Stimulated activated CD4-positive, alpha-beta T cell treated with anti-CD3 and anti-CD28 coated beads, Interleukin-4, amount 100 ng/mL, for 48 hours (primary cell): ENCODE measurements at regions not wholly inside any gene's neighbourhood (a gene's known extent, or its start where the extent isn't known, plus 50 kb on each side); places are given as distances from the start of the nearest gene placed in this dataset.

Source experiments
- DNase-seq, 2 donors: peaks; one replicate each; pipeline ENCODE4 v3.0.0-alpha.2; 2020; ENCODE audit warnings: low read depth in 2 of 2

DNA sequence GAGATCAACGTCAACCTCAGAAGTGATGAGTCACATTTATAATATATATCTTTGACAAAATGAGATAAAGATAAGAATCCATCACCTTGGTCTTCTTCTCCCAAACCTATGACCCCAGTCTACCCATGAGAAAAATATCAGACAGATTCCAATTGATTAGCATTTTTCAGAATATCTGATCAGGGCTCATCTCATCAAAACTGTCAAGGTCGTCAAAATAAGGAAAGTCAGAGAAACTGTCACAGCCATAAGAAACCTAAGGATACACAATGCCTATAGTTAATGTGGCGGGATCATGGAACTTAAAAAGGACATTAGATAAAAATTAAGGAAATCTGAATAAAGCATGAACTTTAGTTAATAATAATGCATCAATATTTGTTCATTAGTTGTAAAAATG is 374.1 kb downstream of the FAT4 start:
- DNase-seq, result no peak

DNA sequence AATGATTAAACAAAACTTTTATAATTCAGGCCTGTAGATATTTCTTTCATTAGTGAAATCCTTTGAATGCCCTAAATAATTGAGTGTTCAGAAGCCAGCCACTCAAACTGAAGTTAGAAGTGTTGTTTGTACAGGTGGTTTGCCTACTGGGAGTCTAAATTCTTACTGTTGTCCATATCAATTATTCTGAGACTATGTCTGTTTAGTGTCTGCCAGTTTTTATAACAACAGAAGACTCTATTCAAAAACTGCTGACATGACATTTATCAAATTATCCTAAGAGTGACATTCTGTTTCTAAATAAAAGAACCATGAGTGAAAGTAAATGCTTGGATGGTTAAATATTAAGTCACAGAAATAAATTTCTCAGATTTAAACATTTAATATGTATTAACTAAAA is 375.1 kb downstream of the FAT4 start:
- DNase-seq, result no peak

DNA sequence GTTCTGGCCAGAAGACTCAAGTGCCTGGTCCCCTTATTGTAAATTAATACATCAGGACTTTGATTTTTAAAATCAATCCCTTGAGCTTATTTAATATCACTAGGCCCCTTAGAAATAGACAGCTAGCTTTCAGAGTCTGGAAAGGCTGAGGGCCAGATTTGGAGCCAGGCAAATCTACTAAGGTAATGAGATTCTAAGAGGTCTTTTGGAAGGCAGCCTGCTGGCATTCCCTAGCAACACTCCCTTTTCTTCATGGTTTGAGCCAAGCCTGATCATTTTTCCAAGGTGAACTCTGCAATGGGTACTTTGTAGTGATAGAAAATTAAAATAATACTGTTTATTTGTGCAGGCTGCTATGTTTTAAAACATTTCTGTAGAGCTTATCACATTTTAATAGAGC is 378.5 kb downstream of the FAT4 start:
- no peak for DNase-seq

DNA sequence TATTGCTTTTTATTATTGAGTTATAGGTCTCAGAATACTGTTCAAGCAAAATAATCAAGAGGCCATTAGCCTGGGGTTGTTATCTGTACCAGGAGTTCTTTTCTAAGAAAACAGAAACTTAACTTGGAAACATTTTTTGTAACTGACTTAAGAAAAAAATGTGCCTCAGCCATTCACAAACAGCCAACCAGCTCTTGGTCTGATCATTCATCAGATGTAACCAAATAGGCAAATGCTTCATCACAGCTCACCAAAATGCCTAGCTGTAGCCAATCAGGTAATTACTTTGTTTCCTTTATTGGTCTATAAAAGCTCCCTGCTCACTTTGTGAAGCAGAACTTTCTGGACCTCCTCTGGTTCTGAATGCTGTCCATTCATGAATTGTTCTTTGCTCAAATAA is 387.7 kb downstream of the FAT4 start:
- DNase-seq, result no peak

DNA sequence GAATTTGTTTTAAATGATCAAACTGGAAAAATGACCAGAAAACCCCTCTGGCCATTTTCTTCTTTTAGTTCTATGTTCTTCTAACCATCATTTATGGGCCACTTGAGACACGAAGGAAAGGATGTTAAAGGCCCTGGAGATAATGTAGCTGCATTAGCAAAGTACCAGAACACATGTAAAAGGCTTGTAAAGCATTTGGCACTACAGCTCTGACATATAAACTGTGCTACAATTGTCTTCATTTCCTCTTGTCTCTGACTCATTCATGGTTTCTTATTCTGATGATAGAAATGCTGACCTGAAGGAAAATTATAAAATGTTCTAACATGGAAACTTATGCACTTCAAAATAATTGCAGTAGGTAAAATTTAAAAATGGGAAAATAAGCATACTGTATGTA is 388.7 kb downstream of the FAT4 start:
- DNase-seq, result no peak

DNA sequence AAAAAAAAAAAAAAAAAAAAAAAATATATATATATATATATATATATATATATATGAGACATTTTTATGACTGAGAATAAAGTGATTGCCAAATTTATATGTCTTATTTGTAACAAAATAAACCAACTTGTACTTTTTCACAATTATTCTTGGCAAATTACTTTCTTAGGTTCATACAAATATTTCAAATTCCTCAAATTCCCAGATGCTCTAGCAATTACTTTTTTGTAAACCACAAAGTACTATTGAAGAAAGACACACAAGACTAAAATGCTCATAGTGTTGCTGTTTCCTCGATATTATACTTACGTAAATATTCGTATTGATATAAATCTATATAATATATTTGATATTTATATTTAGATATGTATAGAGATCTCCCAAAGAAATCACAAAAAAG is 390.0 kb downstream of the FAT4 start:
- no peak for DNase-seq

DNA sequence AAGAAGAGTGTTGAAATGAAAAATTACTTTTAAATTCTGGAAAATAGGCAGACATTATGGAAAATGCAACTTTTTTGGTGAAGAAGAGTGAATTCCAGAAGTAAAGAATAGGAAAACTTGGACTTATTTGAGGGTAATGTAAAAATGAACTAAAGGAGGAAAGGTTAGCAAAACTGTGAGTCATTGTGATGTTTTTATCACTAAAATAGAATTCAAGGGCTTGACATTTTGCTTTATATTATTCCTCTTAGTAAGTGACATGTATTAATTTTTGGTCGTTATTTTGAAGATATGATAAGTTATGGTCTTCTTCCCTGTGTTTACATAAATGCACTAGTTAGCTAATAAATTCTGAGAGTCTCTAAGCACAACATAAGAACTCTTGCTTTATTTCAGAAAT is 390.9 kb downstream of the FAT4 start:
- DNase-seq, result no peak

DNA sequence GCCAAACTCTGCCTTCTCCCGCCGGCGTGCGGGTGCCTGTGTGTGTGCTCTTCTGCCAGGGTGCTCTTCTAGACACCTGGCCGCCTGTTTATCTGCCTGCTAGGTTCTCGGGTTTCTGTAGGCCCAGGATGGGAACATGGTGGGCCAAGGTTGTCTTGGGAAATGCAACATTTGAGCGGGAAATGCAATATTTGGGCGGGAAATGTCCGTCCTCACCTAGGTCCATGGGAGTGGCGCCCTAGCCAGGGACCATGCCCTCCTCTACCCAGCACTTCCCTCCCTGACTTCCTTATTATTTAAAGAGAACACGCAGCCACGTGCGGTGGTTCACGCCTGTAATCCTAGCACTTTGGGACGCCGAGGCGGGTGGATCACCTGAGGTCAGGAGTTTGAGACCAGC is 392.6 kb downstream of the FAT4 start:
- no peak for DNase-seq

DNA sequence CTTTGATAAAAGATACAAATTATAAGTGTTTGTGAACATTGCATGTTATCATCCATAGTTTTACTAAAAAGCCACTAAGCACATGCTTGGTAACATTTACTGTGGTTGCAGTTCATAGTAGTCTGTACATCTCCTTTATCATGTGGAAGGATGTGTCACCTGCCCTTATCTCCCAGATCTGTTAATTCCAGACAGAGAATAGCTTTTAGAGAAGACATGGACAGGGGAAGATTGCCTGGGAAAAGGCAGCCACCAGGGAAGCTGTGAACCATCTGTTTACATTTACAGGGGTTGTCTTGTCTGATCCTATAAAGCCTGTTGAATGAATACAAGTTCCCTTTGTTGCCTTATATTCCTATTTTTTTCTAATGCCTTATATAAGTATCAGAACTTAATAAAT is 396.0 kb downstream of the FAT4 start:
- no peak for DNase-seq

DNA sequence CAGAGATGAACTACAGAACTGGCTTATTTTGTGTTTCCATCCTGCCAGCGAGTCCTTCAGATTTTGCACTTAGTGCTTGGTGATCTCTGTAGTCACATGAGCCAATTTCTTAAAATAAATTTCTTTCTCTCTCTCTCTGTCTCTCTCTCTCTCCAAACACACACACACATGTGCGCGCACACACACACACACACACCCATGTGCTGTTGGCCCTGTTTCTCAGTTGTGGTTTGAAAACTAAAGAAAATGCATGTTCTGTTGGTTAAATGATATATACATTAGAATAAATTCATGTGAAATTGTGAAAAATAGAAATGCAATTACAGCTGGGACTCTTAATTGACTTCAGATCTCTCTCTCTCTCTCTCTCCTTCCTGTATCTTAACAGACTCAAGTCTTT is 399.3 kb downstream of the FAT4 start:
- no peak for DNase-seq

DNA sequence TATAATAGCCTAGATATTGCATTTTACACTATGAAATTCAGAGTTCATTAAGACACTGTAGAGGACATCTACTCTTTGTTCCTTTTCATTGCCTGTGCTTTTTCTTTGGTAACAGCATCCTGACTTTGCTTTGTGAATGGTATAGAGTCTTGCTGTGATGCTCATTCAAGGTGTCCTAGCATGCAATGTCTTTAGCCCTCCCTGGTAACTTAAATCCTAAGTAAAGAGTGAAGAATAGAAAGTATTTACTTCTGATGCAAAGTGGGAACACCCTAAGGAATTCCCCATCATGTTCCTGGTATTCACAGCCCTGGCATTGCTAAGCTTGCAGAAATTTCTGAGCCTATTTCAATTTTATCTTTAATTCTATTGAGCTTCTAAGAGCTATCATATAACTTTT is 400.1 kb downstream of the FAT4 start:
- DNase-seq, result no peak

DNA sequence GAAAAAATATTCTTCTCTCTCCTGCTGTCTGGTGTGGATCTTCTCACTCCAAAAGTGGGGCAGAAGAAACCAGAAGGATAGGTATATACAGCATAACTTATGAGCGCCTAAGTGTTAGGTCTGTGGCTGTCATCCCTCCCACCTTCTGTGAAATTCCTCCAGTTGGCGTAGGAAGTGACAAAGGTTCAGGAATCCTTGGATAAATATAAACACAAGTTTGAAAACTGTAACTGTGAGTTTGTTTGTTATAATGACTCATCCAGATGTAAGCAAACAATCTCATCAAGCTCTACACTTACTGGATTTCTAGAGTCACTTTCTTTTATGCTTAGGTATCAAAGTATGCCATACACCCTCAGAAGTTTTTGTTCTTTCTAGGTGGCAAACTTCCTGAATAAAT is 405.2 kb downstream of the FAT4 start:
- no peak for DNase-seq

DNA sequence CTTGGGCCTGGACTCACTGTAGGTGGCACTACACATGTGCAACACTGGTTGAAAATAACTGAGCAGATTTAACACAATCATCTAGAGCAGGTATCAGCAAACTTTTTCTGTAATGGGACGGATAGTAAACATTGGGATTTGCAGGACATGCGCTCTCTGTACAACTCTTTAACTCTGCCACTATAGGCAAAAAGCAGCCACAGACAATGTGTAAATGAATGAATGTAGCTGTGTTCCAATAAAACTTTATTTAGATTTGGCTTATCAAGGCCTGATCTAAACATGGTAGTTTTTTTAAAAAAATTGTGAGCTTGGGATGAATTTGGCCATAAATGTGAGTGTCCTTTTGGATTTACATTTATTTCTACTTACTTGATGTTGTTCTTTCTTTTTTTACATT is 407.3 kb downstream of the FAT4 start:
- DNase-seq, result no peak

DNA sequence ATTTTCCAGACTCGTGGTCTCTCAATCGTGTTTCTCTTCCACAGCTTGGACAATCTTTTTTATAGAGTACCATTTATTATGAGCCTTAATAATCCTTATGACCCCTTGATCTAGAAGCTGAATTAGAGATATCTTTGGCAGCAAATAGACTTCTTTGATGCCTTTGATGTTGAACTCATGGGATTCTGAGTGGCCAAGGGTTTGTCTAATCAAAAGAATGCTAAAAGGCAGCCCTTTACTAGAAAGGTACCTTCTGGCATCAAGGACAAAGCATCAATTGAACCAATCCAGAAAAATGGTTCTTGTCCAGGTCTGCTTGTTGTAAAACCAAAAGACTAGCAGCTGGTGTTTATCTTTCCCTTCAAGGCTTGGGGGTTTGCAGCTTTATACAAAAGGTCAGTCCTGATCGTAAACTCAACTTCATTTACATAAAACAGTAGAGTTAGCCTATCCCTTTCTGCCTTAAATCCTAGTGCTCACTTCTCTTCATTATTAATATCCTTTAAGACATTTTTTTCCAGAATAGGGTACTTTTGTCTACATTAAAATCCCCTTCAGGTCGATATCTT is 411.3 kb downstream of the FAT4 start:
- no peak for DNase-seq

DNA sequence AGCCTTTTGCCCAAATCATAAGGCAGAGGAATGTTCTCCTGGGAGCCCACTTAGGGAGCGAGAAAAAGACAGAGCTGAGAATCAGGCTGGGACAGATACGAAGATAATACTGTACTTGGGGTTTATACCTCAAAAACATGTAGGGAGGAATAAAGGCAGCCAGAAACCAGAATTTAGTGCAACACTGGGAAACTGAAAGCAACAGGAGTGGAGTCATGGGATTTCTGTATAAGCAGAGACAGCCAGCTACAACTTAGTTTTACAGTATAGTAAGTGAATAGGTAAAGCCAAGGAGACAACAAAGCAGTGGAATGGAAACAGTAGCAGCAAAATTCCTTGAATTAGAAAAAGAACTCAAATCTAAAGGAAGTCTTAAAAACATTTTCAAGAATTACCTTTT is 413.2 kb downstream of the FAT4 start:
- DNase-seq, result no peak

DNA sequence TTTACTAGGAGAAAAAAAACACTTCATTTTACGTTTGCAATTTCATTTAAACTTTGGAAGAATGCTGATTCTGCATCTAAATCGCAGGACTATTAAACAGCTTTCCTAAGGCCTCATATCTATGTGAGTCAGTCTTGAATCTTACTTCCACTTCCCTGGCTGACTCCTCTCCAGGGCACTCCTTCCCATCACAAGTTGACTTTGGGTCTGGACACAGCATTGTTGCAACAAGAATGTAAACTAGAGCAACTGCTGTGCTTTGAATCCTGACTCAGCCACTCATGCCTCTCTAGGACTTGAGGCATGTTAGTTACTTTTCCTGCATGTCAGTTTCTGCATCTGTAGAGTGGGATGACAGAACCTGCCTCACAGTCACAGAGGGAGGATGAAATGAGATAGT is 413.8 kb downstream of the FAT4 start:
- DNase-seq, result no peak

DNA sequence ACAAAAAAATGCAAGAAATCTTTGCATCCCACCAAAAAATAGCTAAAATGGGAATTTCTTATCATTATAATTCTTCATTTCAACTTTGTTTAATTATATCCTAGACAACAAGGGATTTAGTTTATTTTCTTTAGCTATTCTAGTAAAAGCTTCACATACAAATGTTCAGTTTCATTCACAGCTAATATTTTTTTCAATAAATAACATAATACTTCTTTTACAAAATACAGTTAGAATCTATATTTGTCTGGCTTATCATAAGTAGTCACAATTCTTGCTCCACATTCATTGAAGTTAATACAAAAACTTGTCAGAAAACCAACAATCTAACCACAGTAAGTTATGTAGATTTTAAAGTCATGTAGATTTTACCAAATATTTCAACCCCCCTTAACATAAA is 414.4 kb downstream of the FAT4 start:
- no peak for DNase-seq

DNA sequence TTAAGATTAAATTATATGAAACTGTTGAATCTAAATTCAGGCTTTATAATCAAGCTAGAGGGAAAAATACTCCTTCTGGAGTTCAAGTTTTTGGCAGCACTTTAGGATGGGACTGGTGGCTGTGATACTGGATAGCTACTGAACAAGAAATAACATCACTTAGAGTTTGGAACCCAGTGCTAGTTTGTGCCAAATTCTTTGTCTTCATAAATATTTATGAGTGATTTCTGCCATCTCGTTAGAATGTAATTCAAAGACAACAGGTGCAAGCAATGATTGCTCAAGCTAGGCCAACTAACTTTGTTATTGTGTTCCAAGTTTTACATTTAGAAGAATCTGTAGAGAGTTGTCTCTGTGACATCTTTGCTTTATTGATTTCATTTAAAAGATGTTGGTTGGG is 417.9 kb downstream of the FAT4 start:
- DNase-seq, result no peak

DNA sequence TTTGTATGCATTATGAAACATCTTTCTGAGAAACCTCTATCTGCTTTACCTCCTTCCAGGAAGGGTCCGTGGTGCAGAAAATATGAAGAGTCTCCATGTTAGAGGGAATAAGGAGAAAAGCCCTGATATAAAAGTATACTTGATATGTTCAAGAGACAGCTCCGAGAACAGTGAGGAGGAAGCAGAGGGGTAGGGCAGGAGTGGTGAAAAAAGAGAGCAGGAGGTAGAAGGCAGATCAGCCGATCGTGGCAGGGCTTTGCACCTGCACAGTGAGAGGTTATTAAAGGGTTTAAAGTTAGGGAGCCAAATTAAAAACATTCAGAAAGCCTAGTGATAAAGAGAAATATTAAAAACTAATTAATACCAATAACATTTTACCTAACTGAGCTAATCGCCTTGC is 419.7 kb downstream of the FAT4 start:
- no peak for DNase-seq

DNA sequence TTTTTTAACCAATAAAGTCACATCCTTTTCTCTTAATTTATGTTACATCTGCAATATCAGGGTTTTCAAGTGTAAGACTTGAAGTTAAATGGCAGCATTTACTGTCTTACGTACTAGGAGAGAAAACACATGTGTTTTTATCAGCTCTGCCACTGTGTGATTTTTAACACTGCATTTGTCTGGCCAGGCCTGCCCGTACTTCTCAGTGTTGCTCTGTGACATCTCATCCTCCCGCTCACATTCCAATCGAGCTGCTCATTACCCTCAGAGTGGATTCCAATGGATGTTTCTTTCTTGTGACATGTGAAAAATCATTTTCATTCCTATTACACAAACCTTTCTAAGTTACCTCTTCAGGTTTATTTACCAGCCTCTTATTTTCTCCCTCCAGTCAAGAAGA is 420.3 kb downstream of the FAT4 start:
- DNase-seq, result no peak

DNA sequence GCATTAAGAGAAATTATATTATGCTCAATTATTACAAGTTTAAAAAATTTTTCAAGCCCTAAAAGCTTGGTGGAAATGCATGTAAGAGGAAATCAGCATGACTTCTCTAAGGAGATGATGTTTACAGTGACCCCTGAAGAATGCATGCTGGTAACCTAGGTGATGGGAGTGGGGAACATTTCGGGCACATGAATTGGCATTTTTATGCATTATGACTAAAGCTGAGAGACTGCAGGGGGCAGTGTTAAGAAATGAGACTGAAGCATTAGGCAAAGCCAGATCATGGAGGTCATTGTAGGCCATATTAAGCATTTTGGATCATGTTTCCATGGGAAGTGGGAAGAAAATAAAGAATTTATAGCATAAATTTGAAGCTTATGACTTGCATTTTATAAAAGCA is 421.3 kb downstream of the FAT4 start:
- DNase-seq, result no peak

DNA sequence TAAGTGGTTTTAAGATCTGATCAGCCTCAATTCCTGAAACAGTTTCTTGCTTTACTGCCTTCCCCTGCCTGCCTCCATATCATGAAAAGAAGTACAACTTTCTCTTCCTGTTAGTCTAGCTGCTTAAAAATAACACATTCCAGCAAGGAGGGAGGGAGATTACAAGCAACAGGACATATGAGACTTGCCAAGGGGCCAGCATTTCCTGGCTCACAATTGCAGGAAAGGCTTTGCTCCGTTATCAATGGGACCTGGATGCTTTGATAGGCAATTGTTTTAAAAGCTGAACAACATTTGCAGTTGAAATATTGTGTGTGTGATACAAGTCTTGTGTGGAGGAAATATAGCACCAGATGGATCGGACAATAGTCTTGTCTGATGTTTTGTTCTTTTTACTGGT is 425.0 kb downstream of the FAT4 start:
- no peak for DNase-seq

DNA sequence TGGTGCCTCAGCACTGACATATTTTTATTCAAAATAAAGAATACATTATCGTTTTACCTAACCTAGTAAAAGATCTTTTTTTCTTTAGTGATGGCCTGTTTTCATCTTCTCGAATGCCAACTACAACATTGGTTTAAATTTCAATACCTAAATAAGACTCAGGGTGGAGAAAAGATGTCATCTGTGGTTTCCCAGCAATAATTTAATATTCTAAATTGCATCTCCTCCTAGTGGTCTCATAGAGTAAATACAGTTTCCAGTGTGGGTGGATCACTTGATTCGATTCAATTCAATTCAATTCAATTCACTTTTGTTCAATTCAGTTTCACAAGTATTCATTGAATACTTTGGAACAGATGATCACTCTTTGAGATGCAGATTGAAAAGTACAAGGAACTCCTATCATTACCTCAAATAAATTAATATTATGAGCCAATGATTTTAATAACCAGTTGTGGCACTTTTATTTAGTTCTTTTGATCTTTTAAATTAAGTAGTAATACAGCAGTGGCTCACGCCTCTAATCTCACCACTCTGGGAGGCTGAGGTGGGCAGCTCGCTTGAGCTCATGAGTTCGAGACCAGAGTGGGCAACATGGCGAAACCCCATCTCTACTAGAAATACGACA is 427.2 kb downstream of the FAT4 start:
- no peak for DNase-seq

DNA sequence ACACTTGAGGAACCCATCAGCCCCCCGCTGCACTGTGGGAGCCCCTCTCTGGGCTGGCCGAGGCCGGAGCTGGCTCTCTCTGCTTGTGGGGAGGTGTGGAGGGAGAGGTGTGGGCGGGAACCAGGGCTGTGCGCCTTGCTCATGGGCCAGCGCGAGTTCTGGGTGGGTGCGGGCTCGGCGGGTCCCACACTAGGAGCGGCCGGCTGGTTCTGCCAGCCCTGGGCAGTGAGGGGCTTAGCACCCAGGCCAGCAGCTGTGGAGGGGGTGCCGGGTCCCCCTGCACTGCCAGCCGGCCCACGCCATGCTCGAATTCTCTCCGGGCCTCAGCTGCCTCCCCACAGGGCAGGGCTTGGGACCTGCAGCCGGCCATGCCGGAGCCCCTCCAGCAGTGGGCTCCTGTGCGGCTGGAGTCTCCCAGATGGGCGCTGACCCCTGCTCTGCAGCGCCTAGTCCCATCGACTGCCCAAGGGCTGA is 430.2 kb downstream of the FAT4 start:
- DNase-seq, result no peak
